ENCODE measurements at regions not wholly inside any gene's neighbourhood (a gene's known extent, or its start where the extent isn't known, plus 50 kb on each side); places are given as distances from the start of the nearest gene placed in this dataset.

- no peak overlapping the region for H2AFZ ChIP-seq (ENCODE audit: low read length)
- no peak overlapping the region for H3K23ac ChIP-seq (ENCODE audit: insufficient read length)
- H3K4ac ChIP-seq (replicated peaks; ENCODE audit: insufficient read length, low read depth, low read length), result no peak overlapping the region
- H2BK12ac ChIP-seq (ENCODE audit: low read depth, low read length), result no peak overlapping the region
- H3K36me3 ChIP-seq (ENCODE audit: control insufficient read depth in 2 of 4, insufficient read depth in 4 of 4, low read length in 3 of 4), result no peaks in the 10 kb centered on the region
- H3K79me1 ChIP-seq (ENCODE audit: low read depth, low read length), result no peaks in the 10 kb centered on the region
- DNase-seq (ENCODE audit: low read depth in 1 of 2, low spot score in 2 of 2) (no peak), FAIRE-seq (no peak)
- no peak overlapping the region for H2BK120ac ChIP-seq (replicated peaks; ENCODE audit: low read depth, low read length)
- no peak overlapping the region for H4K91ac ChIP-seq (replicated peaks; ENCODE audit: insufficient read length, low read length)
- 89% methylated on average over 5 of the region's 5 CpGs; no CpG with 5 or more reads in 1 of the 2 experiments for WGBS, 2 experiments (ENCODE audit: extremely low coverage in 1 of 2, insufficient coverage in 1 of 2, insufficient read length in 1 of 2, insufficient replicate concordance in 2 of 2, low coverage in 1 of 2, low lambda C conversion rate in 2 of 2, missing lambda C conversion rate in 1 of 2)
- ChIA-PET POLR2A (ENCODE audit: partially characterized antibody) (no interaction called here), CTCF (ENCODE audit: partially characterized antibody) (interaction anchor here (0.9 to 1.1 kb wide), 5 partner anchors 12 to 219 kb away, joined by 3 to 6 read pairs (median 3); no protein-coding TSS in a partner anchor)
- H3K14ac ChIP-seq (ENCODE audit: insufficient read length), result no peak overlapping the region
- no peak overlapping the region for H2BK20ac ChIP-seq (ENCODE audit: low read length)
- no peak overlapping the region for H2BK5ac ChIP-seq (ENCODE audit: low read depth, low read length)
- H2BK15ac ChIP-seq (ENCODE audit: low read length), result no peak overlapping the region
- no peak overlapping the region for H3K27ac ChIP-seq (ENCODE audit: low read depth, low read length)
- peaks cover 0 to 5% (median 0%) of the 10 kb centered on the region in 4 experiments; a peak in 1 of 7 replicates for H3K4me1 ChIP-seq (replicated peaks in 1 of 4; ENCODE audit: control insufficient read depth in 3 of 4, insufficient read depth in 4 of 4, low read length in 3 of 4)
- no peak overlapping the region for H4K8ac ChIP-seq (ENCODE audit: extremely low read depth, insufficient read depth, low read length)
- H3K27me3 ChIP-seq (replicated peaks in 1 of 4; ENCODE audit: control insufficient read depth in 3 of 4, extremely low read depth in 1 of 4, insufficient read depth in 3 of 4, low read length in 3 of 4), result no peaks in the 10 kb centered on the region
- no peak overlapping the region for H3K56ac ChIP-seq (replicated peaks; ENCODE audit: insufficient read length, low read depth, low read length)
- no peaks in the 10 kb centered on the region for H3K9me3 ChIP-seq (ENCODE audit: insufficient read depth in 2 of 2, low read depth in 1 of 2, low read length in 1 of 2)
- no peak overlapping the region for H4K5ac ChIP-seq (ENCODE audit: insufficient read length, low read depth, low read length)
- no peak overlapping the region for H2AK5ac ChIP-seq (ENCODE audit: low read depth, low read length)
- H4K20me1 ChIP-seq (replicated peaks in 1 of 2; ENCODE audit: control insufficient read depth in 1 of 2, insufficient read depth in 2 of 2, low read length in 2 of 2), result no peaks in the 10 kb centered on the region
- H3K9ac ChIP-seq (replicated peaks in 1 of 4; ENCODE audit: extremely low read depth in 1 of 4, low read depth in 3 of 4, low read length in 3 of 4), result no peak overlapping the region
- H3K79me2 ChIP-seq (ENCODE audit: control insufficient read depth in 1 of 2, insufficient read depth in 2 of 2, low read length in 2 of 2), result no peaks in the 10 kb centered on the region
- H3K4me2 ChIP-seq (ENCODE audit: insufficient read depth in 1 of 2, low read depth in 2 of 2, low read length in 2 of 2), result no peak overlapping the region
- no peak overlapping the region for H3K18ac ChIP-seq (ENCODE audit: extremely low read depth, low read length)
- H3K23me2 ChIP-seq (ENCODE audit: low read depth, low read length), result no peaks in the 10 kb centered on the region
- H3K4me3 ChIP-seq (ENCODE audit: extremely low read depth in 1 of 4, insufficient read depth in 2 of 4, low read depth in 3 of 4, low read length in 4 of 4), result no peak overlapping the region
- TF ChIP-seq EP300 (IDR thresholded peaks at IDR 0.05; ENCODE audit: borderline replicate concordance in 1 of 2, low read depth in 2 of 2, low read length in 2 of 2) (no peak), CREB1 (IDR thresholded peaks at IDR 0.05) (no peak), CBX8 (IDR thresholded peaks at IDR 0.05; ENCODE audit: borderline replicate concordance, low read depth, low read length) (no peak), BRCA1 (IDR thresholded peaks at IDR 0.05; ENCODE audit: low read depth, low read length) (no peak), SP2 (IDR thresholded peaks at IDR 0.05; ENCODE audit: low read length) (no peak), POLR2A (IDR thresholded peaks at IDR 0.05; ENCODE audit: control extremely low read depth in 1 of 2, low read depth in 2 of 2, low read length in 2 of 2) (no peak), BACH1 (IDR thresholded peaks at IDR 0.05; ENCODE audit: low read length) (no peak), KDM4A (IDR thresholded peaks at IDR 0.05; ENCODE audit: low read depth, low read length, severe bottlenecking) (no peak), KDM5A (IDR thresholded peaks at IDR 0.05; ENCODE audit: low read length) (no peak), HDAC2 (IDR thresholded peaks at IDR 0.05; ENCODE audit: borderline replicate concordance in 1 of 2, low read depth in 2 of 2, low read length in 2 of 2) (no peak), MAX (IDR thresholded peaks at IDR 0.05) (no peak), EGR1 (IDR thresholded peaks at IDR 0.05; ENCODE audit: borderline replicate concordance, low read depth, low read length) (no peak)
- TF ChIP-seq, protein P1, sequence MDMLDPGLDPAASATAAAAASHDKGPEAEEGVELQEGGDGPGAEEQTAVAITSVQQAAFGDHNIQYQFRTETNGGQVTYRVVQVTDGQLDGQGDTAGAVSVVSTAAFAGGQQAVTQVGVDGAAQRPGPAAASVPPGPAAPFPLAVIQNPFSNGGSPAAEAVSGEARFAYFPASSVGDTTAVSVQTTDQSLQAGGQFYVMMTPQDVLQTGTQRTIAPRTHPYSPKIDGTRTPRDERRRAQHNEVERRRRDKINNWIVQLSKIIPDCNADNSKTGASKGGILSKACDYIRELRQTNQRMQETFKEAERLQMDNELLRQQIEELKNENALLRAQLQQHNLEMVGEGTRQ (IDR thresholded peaks at IDR 0.05; ENCODE audit: low read length), result no peak
- TF ChIP-seq, protein P2, sequence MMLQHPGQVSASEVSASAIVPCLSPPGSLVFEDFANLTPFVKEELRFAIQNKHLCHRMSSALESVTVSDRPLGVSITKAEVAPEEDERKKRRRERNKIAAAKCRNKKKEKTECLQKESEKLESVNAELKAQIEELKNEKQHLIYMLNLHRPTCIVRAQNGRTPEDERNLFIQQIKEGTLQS (IDR thresholded peaks at IDR 0.05; ENCODE audit: insufficient read depth, low read depth, low read length), result no peak
Measured at GRCh38 chr9:84450029-84450428, 109.5 kb upstream of the SLC28A3 start.

All from H1 (cell line).